ENCODE measurements at regions not wholly inside any gene's neighbourhood (a gene's known extent, or its start where the extent isn't known, plus 50 kb on each side); places are given as distances from the start of the nearest gene placed in this dataset.

DNA sequence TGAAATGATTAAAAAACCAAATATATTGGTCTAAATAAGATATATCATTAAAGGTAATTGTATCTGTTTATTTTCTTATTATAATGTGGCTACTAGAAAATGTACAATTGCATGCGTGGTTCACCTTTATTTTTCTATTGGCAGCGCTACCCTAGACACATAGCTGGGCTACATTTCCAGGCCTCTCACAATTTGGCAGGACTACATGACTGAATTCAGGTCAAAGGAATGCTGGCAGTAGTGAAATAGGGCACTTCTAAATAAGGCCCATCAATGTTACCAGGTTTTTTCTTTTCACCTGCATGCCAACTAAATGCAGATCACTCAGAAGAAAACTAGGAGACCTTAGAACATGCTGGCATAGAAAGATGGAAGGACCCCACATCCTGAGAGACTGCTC, 1072.9 kb upstream of the SLIT2 start:
- no peak overlapping the region for H3K27ac ChIP-seq
- ATAC-seq: no peak
- no peak overlapping the region for H3K4me3 ChIP-seq
- no peaks in the 10 kb centered on the region for H3K9me3 ChIP-seq
- intact Hi-C loops (cut with DNase I): no loop called here
- DNase-seq: no peak
- H3K27me3 ChIP-seq: no peaks in the 10 kb centered on the region
- WGBS, 2 donors: 70 to 74% methylated on average over 2 of the region's 2 CpGs
- no peaks in the 10 kb centered on the region for H3K36me3 ChIP-seq (replicated peaks in 1 of 2; ENCODE audit: insufficient read depth in 1 of 2, low read depth in 2 of 2)
- TF ChIP-seq POLR2A (IDR thresholded peaks at IDR 0.05): no peak
- TF ChIP-seq, protein P1, sequence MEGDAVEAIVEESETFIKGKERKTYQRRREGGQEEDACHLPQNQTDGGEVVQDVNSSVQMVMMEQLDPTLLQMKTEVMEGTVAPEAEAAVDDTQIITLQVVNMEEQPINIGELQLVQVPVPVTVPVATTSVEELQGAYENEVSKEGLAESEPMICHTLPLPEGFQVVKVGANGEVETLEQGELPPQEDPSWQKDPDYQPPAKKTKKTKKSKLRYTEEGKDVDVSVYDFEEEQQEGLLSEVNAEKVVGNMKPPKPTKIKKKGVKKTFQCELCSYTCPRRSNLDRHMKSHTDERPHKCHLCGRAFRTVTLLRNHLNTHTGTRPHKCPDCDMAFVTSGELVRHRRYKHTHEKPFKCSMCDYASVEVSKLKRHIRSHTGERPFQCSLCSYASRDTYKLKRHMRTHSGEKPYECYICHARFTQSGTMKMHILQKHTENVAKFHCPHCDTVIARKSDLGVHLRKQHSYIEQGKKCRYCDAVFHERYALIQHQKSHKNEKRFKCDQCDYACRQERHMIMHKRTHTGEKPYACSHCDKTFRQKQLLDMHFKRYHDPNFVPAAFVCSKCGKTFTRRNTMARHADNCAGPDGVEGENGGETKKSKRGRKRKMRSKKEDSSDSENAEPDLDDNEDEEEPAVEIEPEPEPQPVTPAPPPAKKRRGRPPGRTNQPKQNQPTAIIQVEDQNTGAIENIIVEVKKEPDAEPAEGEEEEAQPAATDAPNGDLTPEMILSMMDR (IDR thresholded peaks at IDR 0.05): no peak
- H3K4me1 ChIP-seq: no peaks in the 10 kb centered on the region

DNA sequence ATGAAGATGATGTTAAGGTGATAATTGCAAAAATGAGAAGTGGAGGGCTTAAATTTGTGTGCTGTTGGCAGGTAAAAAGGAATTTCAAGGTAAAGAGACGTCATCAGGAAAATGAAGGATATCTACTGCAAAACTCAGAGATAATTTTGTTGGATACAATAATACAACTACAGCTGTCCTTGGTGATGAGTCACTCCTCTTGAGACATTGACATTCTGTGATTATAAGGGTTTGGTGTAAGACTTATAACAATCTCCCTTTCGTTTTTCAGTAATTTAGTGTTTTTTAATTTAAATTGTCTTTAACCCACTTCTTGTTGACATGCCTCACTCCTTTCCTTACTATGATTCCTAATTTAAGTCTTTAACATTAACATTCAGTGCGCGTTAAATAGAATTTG, 1074.1 kb upstream of the SLIT2 start:
- H3K4me1 ChIP-seq: no peaks in the 10 kb centered on the region
- 69 to 75% methylated on average over 4 of the region's 4 CpGs for WGBS, 2 donors
- TF ChIP-seq, protein P1 (IDR thresholded peaks at IDR 0.05): no peak
- TF ChIP-seq POLR2A (IDR thresholded peaks at IDR 0.05): no peak
- ATAC-seq (no peak), DNase-seq (no peak)
- no peak overlapping the region for H3K27ac ChIP-seq
- H3K9me3 ChIP-seq: no peaks in the 10 kb centered on the region
- intact Hi-C loops (cut with DNase I): no loop called here
- no peak overlapping the region for H3K4me3 ChIP-seq
- H3K36me3 ChIP-seq (replicated peaks in 1 of 2; ENCODE audit: insufficient read depth in 1 of 2, low read depth in 2 of 2): no peaks in the 10 kb centered on the region
- no peaks in the 10 kb centered on the region for H3K27me3 ChIP-seq

DNA sequence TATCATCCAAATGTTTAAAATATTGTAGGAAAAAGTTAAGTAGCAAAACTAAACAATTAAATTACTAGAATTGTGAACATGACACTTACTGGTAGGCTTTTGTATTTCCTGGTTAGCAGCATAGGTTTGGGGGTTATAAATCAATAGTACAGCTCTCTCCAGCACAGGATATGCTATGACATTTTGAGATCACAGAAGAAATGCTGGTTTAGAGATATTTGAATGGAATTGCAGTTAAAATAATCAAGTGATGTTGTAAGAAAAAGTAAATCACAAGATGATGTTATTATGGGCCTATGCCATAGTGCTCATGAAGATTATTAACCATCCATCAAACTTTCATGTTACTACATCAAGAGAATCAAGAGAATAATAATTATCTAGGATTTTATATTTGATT, 1079.9 kb upstream of the SLIT2 start:
- Histone ChIP-seq H3K4me3 (no peak overlapping the region), H3K27me3 (no peaks in the 10 kb centered on the region), H3K4me1 (no peaks in the 10 kb centered on the region), H3K36me3 (replicated peaks in 1 of 2; ENCODE audit: insufficient read depth in 1 of 2, low read depth in 2 of 2) (no peaks in the 10 kb centered on the region), H3K27ac (no peak overlapping the region), H3K9me3 (no peaks in the 10 kb centered on the region)
- DNase-seq (no peak), ATAC-seq (no peak)
- intact Hi-C loops (cut with DNase I): no loop called here
- TF ChIP-seq, protein P1 (IDR thresholded peaks at IDR 0.05): no peak
- TF ChIP-seq POLR2A (IDR thresholded peaks at IDR 0.05): no peak

DNA sequence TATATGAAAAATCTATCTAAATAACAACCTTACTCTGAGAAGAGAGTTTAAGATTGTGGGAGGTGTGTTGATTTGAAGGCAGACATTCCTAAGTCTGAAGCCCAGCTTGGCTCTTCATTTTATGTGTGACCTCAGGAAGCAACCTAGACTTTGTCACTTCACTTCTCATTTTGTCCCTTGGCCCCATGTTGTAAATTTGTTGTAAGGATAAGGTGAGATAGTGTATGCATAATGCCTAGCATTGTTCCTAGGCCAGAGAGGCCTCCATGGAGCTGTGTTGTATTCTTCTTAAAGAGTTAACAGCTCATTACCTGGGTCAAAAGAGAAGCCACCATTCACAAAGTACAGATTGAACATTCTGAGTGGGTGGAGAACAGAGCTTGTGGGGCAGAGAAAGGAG, 1084.4 kb upstream of the SLIT2 start:
- DNase-seq: no peak
- ATAC-seq: no peak

DNA sequence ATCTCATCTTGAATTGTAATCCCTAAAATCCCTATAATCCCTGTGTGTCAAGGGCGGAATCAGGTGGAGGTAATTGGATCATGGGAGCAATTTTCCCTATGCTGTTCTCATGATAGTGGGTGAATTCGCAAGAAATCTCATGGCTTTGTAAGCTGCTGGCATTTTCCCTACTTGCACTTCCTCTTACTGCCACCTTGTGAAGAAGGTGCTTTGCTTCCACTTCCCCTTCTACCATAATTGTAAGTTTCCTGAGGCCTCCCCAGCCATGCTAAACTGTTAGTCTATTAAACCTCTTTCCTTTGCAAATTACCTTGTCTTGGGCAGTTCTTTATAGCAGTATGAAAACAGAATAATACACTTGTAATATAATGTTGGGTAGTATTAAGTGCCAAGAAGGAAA, 1087.4 kb upstream of the SLIT2 start:
- WGBS, 2 donors: 70 to 83% methylated on average over 2 of the region's 2 CpGs
- no peaks in the 10 kb centered on the region for H3K36me3 ChIP-seq (replicated peaks in 1 of 2; ENCODE audit: insufficient read depth in 1 of 2, low read depth in 2 of 2)
- TF ChIP-seq, protein P1 (IDR thresholded peaks at IDR 0.05): no peak
- TF ChIP-seq POLR2A (IDR thresholded peaks at IDR 0.05): no peak

More for the DNA sequence above, 1084.4 kb upstream of the SLIT2 start:
- intact Hi-C loops (cut with DNase I): no loop called here
- Histone ChIP-seq H3K27ac (no peak overlapping the region), H3K4me1 (no peaks in the 10 kb centered on the region), H3K36me3 (replicated peaks in 1 of 2; ENCODE audit: insufficient read depth in 1 of 2, low read depth in 2 of 2) (no peaks in the 10 kb centered on the region), H3K27me3 (no peaks in the 10 kb centered on the region), H3K9me3 (no peaks in the 10 kb centered on the region), H3K4me3 (no peak overlapping the region)
- TF ChIP-seq, protein P1 (IDR thresholded peaks at IDR 0.05): no peak
- TF ChIP-seq POLR2A (IDR thresholded peaks at IDR 0.05): no peak

More for the DNA sequence above, 1087.4 kb upstream of the SLIT2 start:
- H3K27me3 ChIP-seq: no peaks in the 10 kb centered on the region
- intact Hi-C loops (cut with DNase I): no loop called here
- DNase-seq (no peak), ATAC-seq (no peak)
- no peaks in the 10 kb centered on the region for H3K9me3 ChIP-seq
- H3K27ac ChIP-seq: no peak overlapping the region
- H3K4me1 ChIP-seq: no peaks in the 10 kb centered on the region
- H3K4me3 ChIP-seq: no peak overlapping the region
